GM12891 (cell line): ENCODE measurements at regions not wholly inside any gene's neighbourhood (a gene's known extent, or its start where the extent isn't known, plus 50 kb on each side); places are given as distances from the start of the nearest gene placed in this dataset.

Source experiments
- DNase-seq: peaks from one replicate; pipeline ENCODE4 v3.0.0; 2011; ENCODE audit warnings: low spot score; ENCODE audit not compliant: insufficient read length
- FAIRE-seq: peaks from 2 replicates; lab custom pipeline; 2011; peaks lifted over from hg19 to GRCh38; lab: Jason Lieb, UNC
- PAX5 ChIP-seq: IDR thresholded peaks from 2 replicates; pipeline ENCODE4 v1.6.1; 2011; ENCODE audit warnings: low read length, moderate library complexity, mild to moderate bottlenecking; ENCODE audit not compliant: insufficient read depth, severe bottlenecking
- POLR2A ChIP-seq: IDR thresholded peaks from 2 replicates; pipeline ENCODE4 v1.6.1; 2011; ENCODE audit warnings: low read depth, low read length, control low read depth
- POLR2AphosphoS5 ChIP-seq: IDR thresholded peaks from 2 replicates; pipeline ENCODE4 v1.6.1; 2011; ENCODE audit warnings: low read depth, low read length, control low read depth
- POU2F2 ChIP-seq: IDR thresholded peaks from 2 replicates; pipeline ENCODE4 v1.6.1; 2011; ENCODE audit warnings: low read depth, mild to moderate bottlenecking, control low read depth, low read length, moderate library complexity
- SPI1 ChIP-seq: IDR thresholded peaks from 2 replicates; pipeline ENCODE4 v1.6.1; 2011; ENCODE audit warnings: low read depth, low read length, control low read depth
- TAF1 ChIP-seq: IDR thresholded peaks from 2 replicates; pipeline ENCODE4 v1.6.1; 2011; ENCODE audit warnings: low read depth, low read length, control low read depth

- FAIRE-seq (no peak), DNase-seq (no peak)
- TF ChIP-seq PAX5 (no peak), TAF1 (no peak), POLR2AphosphoS5 (no peak), SPI1 (no peak), POLR2A (no peak), POU2F2 (no peak)
Observed at GRCh38 chr2:207256476-207257207, 90.9 kb upstream of the KLF7 start.

DNA sequence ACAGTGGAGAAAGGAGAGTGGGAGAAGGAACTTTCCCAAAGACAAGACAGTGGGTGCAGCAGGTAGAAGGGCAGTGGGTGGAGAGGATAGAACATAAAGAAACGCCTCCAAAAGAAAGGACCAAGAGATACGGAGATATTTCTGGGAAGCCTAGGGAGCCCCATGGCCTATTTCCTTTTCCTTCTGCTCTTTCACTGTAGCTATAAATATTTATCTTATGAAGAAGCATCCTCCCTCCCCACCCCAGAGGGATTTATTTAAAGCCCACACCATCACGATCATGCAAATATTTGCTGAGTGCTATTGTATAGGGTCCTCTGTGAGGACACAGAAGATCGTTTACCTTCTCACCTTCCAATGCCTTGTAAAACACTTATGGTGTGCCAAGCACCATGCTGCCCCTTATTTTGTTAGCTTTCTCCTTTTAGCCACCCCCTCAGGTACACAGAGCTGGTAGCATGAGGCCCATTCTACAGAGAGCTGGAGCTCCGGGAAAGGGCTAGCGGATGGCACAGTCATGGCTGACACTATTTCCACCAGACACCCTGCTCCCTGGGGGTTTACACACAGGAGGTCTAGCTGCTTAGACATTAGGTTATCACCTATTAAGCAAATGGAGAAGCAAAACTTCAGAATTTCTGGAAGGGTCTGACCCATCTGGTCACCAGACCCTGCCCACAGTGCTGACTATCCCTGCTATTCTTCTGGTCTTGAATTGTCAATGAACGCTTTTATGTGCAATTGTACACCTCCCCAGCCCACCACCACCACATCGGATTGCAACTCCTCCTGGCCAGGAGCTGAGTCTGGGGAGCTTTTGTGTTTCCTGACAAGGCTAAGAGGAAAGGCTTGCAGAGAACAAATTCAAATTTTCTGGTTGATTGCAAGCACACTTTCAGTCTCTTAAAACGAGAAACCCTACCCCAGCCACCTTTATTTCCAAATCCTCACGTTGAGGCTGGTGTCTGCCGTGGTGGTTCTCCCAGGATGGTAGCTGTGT, 91.8 kb upstream of the KLF7 start:
- FAIRE-seq (no peak), DNase-seq (no peak)
- TF ChIP-seq SPI1 (no peak), PAX5 (no peak), POU2F2 (no peak), TAF1 (no peak), POLR2A (no peak), POLR2AphosphoS5 (no peak)

GRCh38 chr2:207258263-207258991, 92.7 kb upstream of the KLF7 start:
- no peak for DNase-seq
- peak; percentile 50 for FAIRE-seq
- no peak for TF ChIP-seq PAX5
- TF ChIP-seq POU2F2 = no peak
- no peak for TF ChIP-seq POLR2AphosphoS5
- no peak for TF ChIP-seq SPI1
- TF ChIP-seq POLR2A = no peak
- TF ChIP-seq TAF1 = no peak

- FAIRE-seq (no peak), DNase-seq (no peak)
- no peak for TF ChIP-seq POU2F2
- no peak for TF ChIP-seq POLR2AphosphoS5
- no peak for TF ChIP-seq TAF1
- no peak for TF ChIP-seq PAX5
- TF ChIP-seq SPI1 = no peak
- TF ChIP-seq POLR2A = no peak
Observed at GRCh38 chr2:207260021-207260420, 94.3 kb upstream of the KLF7 start.

DNA sequence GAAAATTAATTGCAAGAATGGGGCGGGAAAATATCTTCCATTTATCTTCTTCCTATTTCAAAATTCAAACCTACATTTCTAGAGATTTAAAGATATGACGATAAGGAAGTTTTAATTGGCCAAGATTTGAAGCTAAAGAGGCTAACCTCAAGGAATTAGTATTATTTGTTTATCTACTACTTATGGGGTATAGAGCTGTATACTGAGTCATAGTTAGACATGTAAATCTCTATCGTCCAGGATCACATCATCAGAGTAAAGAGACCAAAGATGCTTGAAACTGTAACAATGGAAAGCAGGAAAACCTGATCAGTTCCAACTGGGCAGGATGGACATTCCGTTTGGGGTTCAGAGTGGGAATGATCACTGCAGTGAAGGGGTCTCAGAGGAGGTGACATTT, 95.2 kb upstream of the KLF7 start:
- no peak for TF ChIP-seq POLR2AphosphoS5
- no peak for FAIRE-seq
- no peak for DNase-seq

DNA sequence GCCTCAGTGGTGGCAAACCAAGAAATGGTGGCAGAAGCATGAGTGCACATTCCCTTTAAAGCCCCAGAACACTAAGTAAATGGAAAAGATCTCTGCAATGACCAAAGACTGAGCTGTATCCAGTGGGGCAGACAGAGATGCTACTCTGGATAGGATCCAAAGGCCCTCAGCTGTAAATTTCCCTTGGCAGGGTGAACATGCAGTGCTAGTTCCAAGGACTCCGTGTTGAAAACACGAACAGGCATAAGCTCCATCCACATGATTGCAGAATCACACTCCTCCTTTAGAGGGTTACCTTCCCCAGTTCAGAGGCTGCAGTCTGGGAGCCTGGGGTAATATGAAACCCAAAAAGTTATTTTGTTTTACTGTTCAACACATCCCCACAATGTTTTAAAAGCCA, 98.6 kb upstream of the KLF7 start:
- DNase-seq = no peak
- no peak for TF ChIP-seq POLR2AphosphoS5
- TF ChIP-seq POLR2A = no peak
- no peak for TF ChIP-seq PAX5
- TF ChIP-seq TAF1 = no peak
- TF ChIP-seq SPI1 = no peak
- TF ChIP-seq POU2F2 = no peak
- FAIRE-seq = no peak

- FAIRE-seq (no peak), DNase-seq (no peak)
- TF ChIP-seq POU2F2 = no peak
- no peak for TF ChIP-seq SPI1
- TF ChIP-seq POLR2A = no peak
- no peak for TF ChIP-seq POLR2AphosphoS5
- no peak for TF ChIP-seq PAX5
- TF ChIP-seq TAF1 = no peak
Observed at GRCh38 chr2:207265332-207265731, 99.6 kb upstream of the KLF7 start.

- no peak for TF ChIP-seq POU2F2
- TF ChIP-seq POLR2AphosphoS5 = no peak
- no peak for TF ChIP-seq TAF1
- TF ChIP-seq SPI1 = no peak
- no peak for TF ChIP-seq POLR2A
- no peak for TF ChIP-seq PAX5
- FAIRE-seq (no peak), DNase-seq (no peak)
Observed at GRCh38 chr2:207265869-207266268, 100.1 kb upstream of the KLF7 start.

GRCh38 chr2:207266648-207267047, 100.9 kb upstream of the KLF7 start:
- FAIRE-seq (no peak), DNase-seq (no peak)
- TF ChIP-seq POLR2A (no peak), POLR2AphosphoS5 (no peak), SPI1 (no peak), TAF1 (no peak), PAX5 (no peak), POU2F2 (no peak)
